VCaP (cell line): ENCODE measurements at regions not wholly inside any gene's neighbourhood (a gene's known extent, or its start where the extent isn't known, plus 50 kb on each side); places are given as distances from the start of the nearest gene placed in this dataset.

Experiments
- H3K27ac ChIP-seq: fragments of 450-650 bp; 2 replicates; pipeline ENCODE4 v1.5.1; 2017
- TF ChIP-seq, protein P1 (sequence below): fragments of 450-650 bp; conservative IDR thresholded peaks from 2 replicates; pipeline ENCODE4 v1.5.1; 2017; ENCODE audit warnings: mild to moderate bottlenecking, moderate library complexity

DNA sequence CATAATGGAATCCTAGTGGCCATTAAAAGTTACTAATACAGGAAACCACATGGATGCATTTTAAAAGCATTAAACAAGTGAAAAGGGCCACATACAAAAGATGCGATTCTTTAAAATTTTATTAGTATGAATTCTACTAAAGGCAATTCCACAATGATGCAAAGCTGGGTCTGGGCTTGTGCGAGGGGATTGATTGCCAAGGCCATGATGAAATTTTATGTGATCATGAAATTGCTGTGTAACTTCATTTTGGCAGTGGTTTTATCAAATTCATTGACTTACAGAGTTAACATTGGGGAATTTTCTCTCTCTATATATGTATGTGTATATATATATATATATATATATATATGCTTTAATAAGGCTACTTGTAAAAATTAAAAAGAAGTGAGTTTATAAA lies 1142.5 kb upstream of the IGFBP7 start:
- no peak overlapping the region for H3K27ac ChIP-seq
- TF ChIP-seq, protein P1, sequence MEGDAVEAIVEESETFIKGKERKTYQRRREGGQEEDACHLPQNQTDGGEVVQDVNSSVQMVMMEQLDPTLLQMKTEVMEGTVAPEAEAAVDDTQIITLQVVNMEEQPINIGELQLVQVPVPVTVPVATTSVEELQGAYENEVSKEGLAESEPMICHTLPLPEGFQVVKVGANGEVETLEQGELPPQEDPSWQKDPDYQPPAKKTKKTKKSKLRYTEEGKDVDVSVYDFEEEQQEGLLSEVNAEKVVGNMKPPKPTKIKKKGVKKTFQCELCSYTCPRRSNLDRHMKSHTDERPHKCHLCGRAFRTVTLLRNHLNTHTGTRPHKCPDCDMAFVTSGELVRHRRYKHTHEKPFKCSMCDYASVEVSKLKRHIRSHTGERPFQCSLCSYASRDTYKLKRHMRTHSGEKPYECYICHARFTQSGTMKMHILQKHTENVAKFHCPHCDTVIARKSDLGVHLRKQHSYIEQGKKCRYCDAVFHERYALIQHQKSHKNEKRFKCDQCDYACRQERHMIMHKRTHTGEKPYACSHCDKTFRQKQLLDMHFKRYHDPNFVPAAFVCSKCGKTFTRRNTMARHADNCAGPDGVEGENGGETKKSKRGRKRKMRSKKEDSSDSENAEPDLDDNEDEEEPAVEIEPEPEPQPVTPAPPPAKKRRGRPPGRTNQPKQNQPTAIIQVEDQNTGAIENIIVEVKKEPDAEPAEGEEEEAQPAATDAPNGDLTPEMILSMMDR = no peak

DNA sequence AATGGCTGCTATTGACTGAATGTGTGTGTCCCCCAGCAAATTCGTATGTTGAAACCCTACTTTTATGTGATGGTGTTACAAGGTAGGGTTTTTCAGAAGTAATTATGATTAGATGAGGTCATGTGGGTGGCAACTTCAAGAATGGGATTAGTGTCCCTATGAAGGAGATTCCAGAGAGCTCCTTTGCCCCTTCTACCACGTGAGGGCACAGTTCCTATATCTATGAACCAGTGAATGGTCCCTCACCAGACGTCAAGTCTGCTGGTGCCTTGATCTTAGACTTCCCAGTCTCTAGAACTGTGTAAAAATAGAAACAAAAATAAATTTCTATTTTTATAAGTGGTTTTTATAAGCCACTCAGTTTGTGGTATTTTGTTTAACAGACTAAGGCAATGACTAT lies 1137.6 kb upstream of the IGFBP7 start:
- TF ChIP-seq, protein P1 = peak; percentile 81
- no peak overlapping the region for H3K27ac ChIP-seq

DNA sequence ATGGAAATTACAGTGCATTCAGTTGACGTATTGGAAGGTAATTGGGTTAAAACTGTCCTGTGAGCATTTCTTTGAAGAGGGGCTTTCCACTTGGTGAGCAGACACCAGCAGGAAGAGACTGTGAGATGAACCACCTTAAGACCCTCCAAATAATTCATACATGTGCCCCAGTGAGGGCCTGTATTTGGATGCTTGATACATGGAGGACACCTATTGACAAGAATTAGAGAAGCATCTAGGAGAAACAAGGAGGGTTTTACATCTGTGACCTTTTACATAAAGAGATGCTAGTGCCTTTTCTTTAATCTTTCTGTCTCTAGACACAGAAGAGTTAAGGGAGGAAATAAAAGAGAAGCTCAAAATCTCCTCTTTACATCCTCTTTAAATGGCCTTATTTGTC lies 1115.3 kb upstream of the IGFBP7 start:
- H3K27ac ChIP-seq = no peak overlapping the region
- TF ChIP-seq, protein P1 = no peak; the same call in 1 of the 2 replicates

DNA sequence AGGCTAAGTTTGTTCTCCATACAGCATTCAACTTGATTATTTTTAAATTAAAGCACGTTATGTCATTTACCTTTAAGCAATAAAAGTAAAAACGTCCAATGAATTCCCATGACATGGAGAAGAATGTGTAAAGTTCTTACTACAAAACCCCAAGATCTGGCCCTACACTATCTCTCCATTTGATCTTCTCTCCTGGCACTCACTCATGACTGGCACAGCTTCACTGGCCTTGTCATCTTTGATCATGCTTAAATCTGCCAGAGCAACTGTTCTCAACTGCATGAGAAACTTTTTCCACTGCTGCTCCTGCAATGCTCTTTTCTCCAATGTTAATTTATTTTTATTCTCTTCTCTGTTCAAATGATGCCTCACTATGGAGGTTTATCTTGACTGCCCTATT lies 1109.0 kb upstream of the IGFBP7 start:
- TF ChIP-seq, protein P1 = no peak
- H3K27ac ChIP-seq = no peak overlapping the region

DNA sequence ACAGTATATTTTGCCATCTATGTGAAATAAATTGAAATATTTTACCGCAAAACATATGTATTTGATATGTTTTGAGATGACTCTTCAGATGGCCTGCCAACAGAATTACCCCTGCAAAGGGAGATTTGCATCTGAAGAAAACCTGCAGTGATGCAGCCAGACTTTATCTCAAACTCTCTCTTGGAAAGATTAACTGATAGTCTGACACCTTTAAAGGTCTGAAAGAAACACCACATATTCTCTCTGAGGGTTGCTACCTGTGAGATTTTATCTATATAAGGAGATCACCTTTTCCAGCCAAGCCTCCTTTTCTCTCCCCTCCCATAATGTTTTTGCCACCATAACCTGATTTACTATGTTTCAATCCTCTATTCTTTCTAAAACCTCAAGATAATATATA lies 1106.3 kb upstream of the IGFBP7 start:
- TF ChIP-seq, protein P1 = no peak
- no peak overlapping the region for H3K27ac ChIP-seq

DNA sequence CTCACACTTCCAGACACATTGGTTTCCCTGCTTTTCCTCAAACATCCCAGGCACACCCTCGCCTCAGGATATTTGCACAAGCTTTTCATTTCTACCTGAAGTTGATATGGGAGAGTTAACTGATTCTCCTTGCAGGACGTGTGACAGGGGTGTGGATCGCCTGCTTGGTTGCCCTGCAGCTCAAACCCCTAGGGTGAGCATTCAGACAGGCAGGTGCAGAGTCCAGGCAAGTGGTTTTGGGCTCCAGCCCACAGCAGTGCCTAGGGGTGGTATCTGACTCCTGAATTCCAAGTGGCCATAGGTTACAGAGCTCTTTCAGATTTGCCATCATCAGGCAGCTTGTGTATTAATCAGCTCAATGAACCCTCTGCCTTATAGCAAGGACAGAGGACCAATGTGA lies 1104.2 kb upstream of the IGFBP7 start:
- H3K27ac ChIP-seq = no peak overlapping the region
- TF ChIP-seq, protein P1 = no peak

DNA sequence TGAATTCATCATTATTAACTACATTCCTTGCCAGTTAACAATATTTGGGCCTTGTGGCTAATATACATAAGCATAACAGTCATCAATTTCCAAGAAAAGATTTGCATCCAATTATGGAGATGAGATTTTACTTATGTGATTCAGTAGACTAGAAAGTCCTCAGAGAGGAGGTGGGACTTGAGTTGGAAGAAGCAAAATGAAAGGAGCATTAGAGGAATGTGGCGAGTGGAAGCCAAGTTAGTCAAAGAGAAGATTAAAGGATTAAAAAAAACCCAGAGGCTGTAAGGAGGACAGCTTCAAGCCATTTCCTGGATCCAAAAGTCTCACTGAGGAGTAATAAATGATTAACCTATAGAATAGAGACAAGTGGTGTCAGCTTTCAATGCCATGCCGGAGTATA lies 1099.4 kb upstream of the IGFBP7 start:
- H3K27ac ChIP-seq = no peak overlapping the region
- TF ChIP-seq, protein P1 = no peak

DNA sequence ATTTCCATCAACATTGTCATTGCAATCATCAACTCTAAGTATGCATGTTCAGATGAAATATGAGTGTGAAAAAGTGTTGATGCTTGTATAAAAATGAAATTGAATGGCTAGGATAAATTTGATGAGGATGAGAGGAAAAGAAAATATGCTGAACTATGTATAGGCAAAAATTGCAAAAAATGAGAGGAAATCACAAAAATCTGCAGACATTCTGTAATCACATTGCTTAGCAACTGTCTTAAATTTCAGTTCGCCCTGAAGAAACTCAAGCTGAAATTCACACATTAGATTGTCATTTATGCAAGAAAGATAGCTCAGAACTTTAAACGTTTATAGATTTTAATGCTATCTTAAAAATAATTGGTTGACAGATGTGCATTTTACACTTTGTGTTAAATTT lies 1098.8 kb upstream of the IGFBP7 start:
- TF ChIP-seq, protein P1 = no peak
- no peak overlapping the region for H3K27ac ChIP-seq
